ENCODE measurements at regions not wholly inside any gene's neighbourhood (a gene's known extent, or its start where the extent isn't known, plus 50 kb on each side); places are given as distances from the start of the nearest gene placed in this dataset.
"Not testable (repeated sequence)": the region's sequence is repeated elsewhere in the genome, so short reads cannot be mapped to it uniquely, and the experiment has no call there.

DNA sequence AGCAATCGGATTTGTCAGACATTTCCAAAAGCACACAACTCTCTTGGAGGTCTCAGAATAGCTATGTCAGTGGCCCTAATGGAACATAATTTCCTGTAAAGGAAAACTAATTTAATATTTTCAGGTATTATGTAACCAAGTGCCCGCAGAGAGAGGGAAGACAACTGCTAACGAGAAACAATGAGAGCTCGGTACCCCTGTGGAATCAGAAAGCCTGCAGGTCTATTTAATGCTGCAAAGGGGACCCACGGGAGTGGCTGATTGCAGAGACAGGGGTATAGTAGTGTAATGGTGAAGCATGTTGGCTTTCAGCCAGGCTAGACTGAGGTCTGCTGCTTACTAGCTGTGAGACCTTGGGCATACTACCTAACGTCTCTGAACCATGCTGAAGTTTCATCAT lies 508.1 kb upstream of the BRINP1 start:
- no peak overlapping the region for H3K27ac ChIP-seq
- H3K36me3 ChIP-seq: no peaks in the 10 kb centered on the region
- H4K20me1 ChIP-seq: no peaks in the 10 kb centered on the region
- no peaks in the 10 kb centered on the region for H3K9me3 ChIP-seq
- no peak for TF ChIP-seq Cebpa-rat (IDR thresholded peaks at IDR 0.05)
- H3K4me3 ChIP-seq: no peak overlapping the region
- no peak overlapping the region for H3K9ac ChIP-seq
- H3K27me3 ChIP-seq: no peaks in the 10 kb centered on the region
- H3K4me1 ChIP-seq: no peaks in the 10 kb centered on the region
- no peak overlapping the region for H3K4me2 ChIP-seq

DNA sequence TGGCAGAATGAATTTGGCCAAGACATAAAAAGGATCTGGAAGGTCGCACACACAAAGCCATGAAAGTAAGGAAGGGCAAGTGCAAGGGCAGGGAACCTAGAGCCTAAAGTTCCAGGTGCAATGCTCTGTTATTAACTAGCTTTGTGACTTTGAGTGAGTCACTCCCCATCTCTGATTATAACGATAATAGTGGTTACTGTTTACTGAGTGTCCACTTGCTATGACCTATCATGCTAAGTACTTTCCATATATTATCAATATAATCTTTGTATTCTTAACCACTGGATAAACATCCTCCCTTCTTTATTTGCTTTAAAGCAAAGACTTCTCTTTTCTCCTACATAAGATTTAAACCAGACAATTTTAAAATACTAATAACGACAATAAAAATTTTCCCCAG lies 504.6 kb upstream of the BRINP1 start:
- TF ChIP-seq Cebpa-rat (IDR thresholded peaks at IDR 0.05): no peak
- H3K9me3 ChIP-seq: no peaks in the 10 kb centered on the region
- no peak overlapping the region for H3K4me3 ChIP-seq
- no peak overlapping the region for H3K4me2 ChIP-seq
- H3K36me3 ChIP-seq: no peaks in the 10 kb centered on the region
- no peaks in the 10 kb centered on the region for H4K20me1 ChIP-seq
- H3K4me1 ChIP-seq: no peaks in the 10 kb centered on the region
- no peak overlapping the region for H3K9ac ChIP-seq
- H3K27me3 ChIP-seq: no peaks in the 10 kb centered on the region
- H3K27ac ChIP-seq: no peak overlapping the region

DNA sequence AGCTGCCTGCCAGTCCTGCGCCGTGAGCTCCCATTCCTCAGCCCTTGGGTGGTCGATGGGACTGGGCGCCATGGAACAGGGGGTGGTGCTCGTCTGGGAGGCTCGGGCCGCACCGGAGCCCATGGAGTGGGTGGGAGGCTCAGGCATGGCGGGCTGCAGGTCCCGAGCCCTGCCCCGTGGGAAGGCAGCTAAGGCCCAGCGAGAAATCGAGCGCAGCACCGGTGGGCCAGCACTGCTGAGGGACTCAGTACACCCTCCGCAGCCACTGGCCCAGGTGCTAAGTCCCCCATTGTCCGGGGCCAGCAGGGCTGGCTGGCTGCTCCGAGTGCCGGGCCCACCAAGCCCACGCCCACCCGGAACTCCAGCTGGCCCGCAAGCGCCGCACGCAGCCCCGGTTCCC lies 501.0 kb upstream of the BRINP1 start:
- not testable (repeated sequence) for H3K9me3 ChIP-seq, H3K36me3 ChIP-seq, H3K4me2 ChIP-seq, H3K9ac ChIP-seq, H3K4me1 ChIP-seq, H3K4me3 ChIP-seq, H3K27me3 ChIP-seq, H3K27ac ChIP-seq, H4K20me1 ChIP-seq

DNA sequence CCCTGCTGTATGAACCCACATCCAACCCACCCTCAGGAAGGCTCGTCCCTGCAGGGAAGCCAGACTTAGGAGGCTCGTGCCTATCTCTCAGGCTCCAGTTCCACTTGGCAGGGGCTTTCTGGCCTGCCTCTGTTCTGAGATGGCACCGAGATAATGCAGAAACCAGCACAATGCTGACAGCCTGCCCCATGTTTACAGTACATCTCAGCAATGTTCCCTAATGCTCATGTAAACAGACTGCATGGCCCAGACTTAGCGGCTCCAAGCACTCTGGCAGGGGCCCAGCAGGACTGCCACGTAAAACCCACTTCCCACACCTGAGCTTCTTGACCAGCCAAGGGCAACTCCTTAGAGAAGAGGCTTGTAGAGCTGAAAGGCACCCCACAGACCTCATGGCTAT lies 499.5 kb upstream of the BRINP1 start:
- Histone ChIP-seq H3K4me2 (no peak overlapping the region), H3K9me3 (no peaks in the 10 kb centered on the region), H3K36me3 (no peaks in the 10 kb centered on the region), H4K20me1 (no peaks in the 10 kb centered on the region), H3K9ac (no peak overlapping the region), H3K27me3 (no peaks in the 10 kb centered on the region), H3K4me3 (no peak overlapping the region), H3K4me1 (no peaks in the 10 kb centered on the region), H3K27ac (no peak overlapping the region)
- TF ChIP-seq Cebpa-rat (IDR thresholded peaks at IDR 0.05): no peak

DNA sequence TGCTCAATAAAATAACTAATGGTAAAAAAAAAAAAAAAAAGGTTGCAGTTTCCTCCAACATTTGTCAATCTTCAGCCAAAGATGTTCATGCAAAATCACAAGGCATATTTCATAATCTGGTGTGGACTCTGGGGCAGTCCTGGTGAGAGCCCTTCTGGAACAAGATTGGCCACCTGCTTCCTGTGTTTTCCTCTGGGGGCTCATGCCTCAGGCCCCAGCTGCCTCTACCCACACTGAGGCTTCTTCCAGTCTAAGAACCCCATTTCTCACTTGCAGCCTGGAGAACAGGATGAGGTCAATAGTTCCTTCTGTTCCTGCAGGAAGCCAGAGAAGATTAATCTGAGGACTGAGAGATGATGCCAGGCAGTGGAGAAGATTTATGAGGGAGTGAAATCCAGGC lies 492.6 kb upstream of the BRINP1 start:
- peak; percentile 63; the same call in 1 of the 2 replicates for TF ChIP-seq Cebpa-rat (IDR thresholded peaks at IDR 0.05)
- Histone ChIP-seq H3K9ac (no peak overlapping the region; the same call in 1 of the 2 replicates), H3K27ac (peak overlapping the region; percentile 55)

DNA sequence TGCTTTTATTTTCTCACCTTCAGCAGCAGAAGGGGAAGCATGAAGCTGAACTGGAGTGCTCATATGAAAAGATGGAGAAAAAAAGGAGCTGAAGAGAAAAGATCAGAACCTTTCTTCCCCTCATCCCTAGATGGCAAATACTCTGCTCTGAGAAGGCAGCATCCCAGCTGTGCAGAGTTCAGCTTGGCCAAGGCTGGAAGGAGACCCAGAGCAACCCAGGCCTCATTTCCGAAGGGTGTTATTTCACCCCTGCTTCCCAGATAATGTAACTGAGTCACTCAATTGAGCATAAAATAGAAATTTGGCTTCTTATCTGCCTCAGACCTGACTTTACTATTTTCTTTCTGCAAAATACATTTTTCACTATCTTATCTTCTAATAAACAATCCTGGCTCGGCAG lies 489.9 kb upstream of the BRINP1 start:
- H3K4me1 ChIP-seq: peaks cover 21% of the 10 kb centered on the region
- H3K27me3 ChIP-seq: no peaks in the 10 kb centered on the region
- H4K20me1 ChIP-seq: no peaks in the 10 kb centered on the region
- no peak overlapping the region for H3K9ac ChIP-seq
- TF ChIP-seq Cebpa-rat (IDR thresholded peaks at IDR 0.05): no peak
- no peak overlapping the region for H3K27ac ChIP-seq
- no peak overlapping the region for H3K4me2 ChIP-seq
- no peak overlapping the region for H3K4me3 ChIP-seq
- no peaks in the 10 kb centered on the region for H3K36me3 ChIP-seq
- no peaks in the 10 kb centered on the region for H3K9me3 ChIP-seq

More for the DNA sequence above, 492.6 kb upstream of the BRINP1 start:
- H3K36me3 ChIP-seq: no peaks in the 10 kb centered on the region
- H3K4me3 ChIP-seq: no peak overlapping the region
- peak overlapping the region; percentile 60 for H3K4me2 ChIP-seq
- no peaks in the 10 kb centered on the region for H3K27me3 ChIP-seq
- no peaks in the 10 kb centered on the region for H4K20me1 ChIP-seq
- peaks cover 21% of the 10 kb centered on the region for H3K4me1 ChIP-seq
- no peaks in the 10 kb centered on the region for H3K9me3 ChIP-seq

DNA sequence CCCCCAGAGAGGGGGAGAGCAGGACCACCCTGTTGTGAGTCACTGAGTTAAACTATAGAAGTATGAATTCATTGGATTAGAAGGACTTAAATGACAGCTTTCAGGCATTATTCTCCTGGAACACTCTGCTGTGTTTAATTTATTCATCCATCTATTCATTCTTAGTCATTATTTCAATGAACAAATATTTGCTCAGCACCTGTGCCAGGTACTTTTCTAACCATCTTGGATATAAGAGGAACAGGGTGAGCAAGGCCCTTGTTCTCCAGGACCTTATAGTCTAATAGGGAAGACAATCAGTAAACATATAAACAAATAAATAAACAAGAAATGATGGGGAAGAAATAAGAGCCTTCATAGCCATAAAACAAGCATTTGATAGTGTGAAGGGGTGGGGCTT lies 483.9 kb upstream of the BRINP1 start:
- no peak for TF ChIP-seq Cebpa-rat (IDR thresholded peaks at IDR 0.05)
- Histone ChIP-seq H3K4me1 (no peaks in the 10 kb centered on the region), H3K27ac (no peak overlapping the region), H3K4me2 (no peak overlapping the region), H3K27me3 (no peaks in the 10 kb centered on the region), H4K20me1 (no peaks in the 10 kb centered on the region), H3K9me3 (no peaks in the 10 kb centered on the region), H3K9ac (no peak overlapping the region), H3K36me3 (no peaks in the 10 kb centered on the region), H3K4me3 (no peak overlapping the region)

DNA sequence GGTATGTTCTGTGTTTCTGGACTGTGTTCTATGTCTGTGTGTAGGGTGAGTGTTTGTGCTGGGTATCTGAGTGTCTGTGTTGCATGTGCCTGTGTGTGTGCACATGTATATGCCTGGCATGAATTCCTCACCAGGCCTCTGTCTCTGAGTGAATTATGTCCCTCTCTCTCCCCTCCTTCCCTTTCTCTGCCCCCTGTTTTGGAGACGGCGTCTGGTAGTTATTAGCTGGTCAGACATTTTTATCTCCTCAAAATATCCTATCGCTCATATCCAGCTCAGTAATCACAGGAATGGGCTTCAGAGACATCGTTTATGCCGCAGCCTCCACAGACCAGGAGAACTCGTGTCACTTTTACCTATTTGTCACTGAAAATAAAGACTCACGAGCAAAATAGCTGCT lies 483.2 kb upstream of the BRINP1 start:
- H3K4me2 ChIP-seq: no peak overlapping the region
- H3K27ac ChIP-seq: no peak overlapping the region
- no peaks in the 10 kb centered on the region for H4K20me1 ChIP-seq
- no peaks in the 10 kb centered on the region for H3K4me1 ChIP-seq
- H3K9me3 ChIP-seq: no peaks in the 10 kb centered on the region
- no peaks in the 10 kb centered on the region for H3K36me3 ChIP-seq
- no peak overlapping the region for H3K9ac ChIP-seq
- TF ChIP-seq Cebpa-rat (IDR thresholded peaks at IDR 0.05): no peak
- H3K27me3 ChIP-seq: no peaks in the 10 kb centered on the region
- no peak overlapping the region for H3K4me3 ChIP-seq

DNA sequence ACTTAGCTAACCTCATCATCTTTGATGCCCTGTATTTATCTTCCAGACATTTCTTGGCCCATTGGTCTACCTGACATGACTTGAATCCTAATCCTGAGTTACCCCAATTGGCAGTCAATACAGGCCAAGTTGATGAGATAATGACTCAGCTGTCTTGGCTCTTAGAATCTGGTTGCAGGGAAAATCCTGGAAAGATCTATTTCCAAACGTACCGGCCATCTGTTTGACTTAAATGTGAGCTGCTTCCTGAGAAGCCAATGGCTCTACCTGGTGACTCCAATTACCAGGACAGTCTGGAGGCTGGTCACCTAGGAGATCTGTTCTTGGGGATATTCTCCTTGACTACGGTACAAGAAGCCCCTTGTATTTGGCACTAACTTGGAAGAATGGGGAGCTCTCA lies 475.2 kb upstream of the BRINP1 start:
- H4K20me1 ChIP-seq: no peaks in the 10 kb centered on the region
- no peaks in the 10 kb centered on the region for H3K4me1 ChIP-seq
- no peak overlapping the region for H3K27ac ChIP-seq
- H3K27me3 ChIP-seq: no peaks in the 10 kb centered on the region
- H3K4me2 ChIP-seq: no peak overlapping the region
- H3K9ac ChIP-seq: no peak overlapping the region
- no peak overlapping the region for H3K4me3 ChIP-seq
- TF ChIP-seq Cebpa-rat (IDR thresholded peaks at IDR 0.05): no peak
- H3K36me3 ChIP-seq: no peaks in the 10 kb centered on the region
- H3K9me3 ChIP-seq: peaks cover 9% of the 10 kb centered on the region; the same call in 1 of the 2 replicates

DNA sequence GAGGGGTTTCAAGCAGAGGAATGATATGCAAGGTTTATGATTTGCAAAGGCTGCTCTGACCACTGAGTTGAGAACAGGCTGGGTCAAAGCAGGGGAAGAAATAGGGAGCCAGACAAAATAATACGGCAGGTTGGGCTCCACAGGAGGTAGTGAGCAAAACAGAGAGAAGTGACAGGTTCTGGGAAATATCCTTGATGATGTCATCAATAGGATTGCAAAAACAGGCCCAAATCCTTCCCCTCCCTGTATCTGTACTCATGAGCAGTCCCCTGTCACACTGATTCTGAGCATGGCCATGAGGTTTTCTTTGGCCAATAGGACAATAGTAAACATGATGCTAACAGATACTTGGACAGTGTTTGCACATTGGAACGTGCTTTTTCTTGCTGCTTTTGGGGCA lies 471.8 kb upstream of the BRINP1 start:
- Histone ChIP-seq H3K27me3 (no peaks in the 10 kb centered on the region), H3K4me3 (no peak overlapping the region), H3K9me3 (no peaks in the 10 kb centered on the region), H3K4me1 (no peaks in the 10 kb centered on the region), H3K4me2 (no peak overlapping the region), H3K9ac (no peak overlapping the region), H3K27ac (no peak overlapping the region), H4K20me1 (no peaks in the 10 kb centered on the region), H3K36me3 (no peaks in the 10 kb centered on the region)
- TF ChIP-seq Cebpa-rat (IDR thresholded peaks at IDR 0.05): no peak

DNA sequence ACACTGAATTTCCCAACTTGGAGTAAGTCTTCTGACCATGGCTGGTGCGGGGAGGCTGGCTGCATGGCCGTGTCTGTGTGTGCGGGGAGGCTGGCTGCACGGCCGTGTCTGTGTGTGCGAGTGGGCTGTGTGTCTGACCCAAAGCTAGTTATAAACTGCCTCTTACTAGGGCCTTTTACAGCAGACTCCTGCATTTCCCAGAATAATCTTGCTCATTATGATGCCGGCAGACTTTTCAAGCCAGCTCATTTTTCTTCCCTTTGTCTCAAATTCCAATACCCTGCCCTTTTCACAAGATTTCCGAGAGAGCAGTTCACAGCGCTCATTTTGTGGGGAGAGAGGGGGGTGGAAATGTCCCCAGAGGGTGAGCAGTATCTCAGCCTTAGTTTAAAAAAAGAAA lies 470.7 kb upstream of the BRINP1 start:
- no peaks in the 10 kb centered on the region for H4K20me1 ChIP-seq

More for the DNA sequence above, 470.7 kb upstream of the BRINP1 start:
- Histone ChIP-seq H3K4me2 (no peak overlapping the region), H3K4me1 (no peaks in the 10 kb centered on the region), H3K27me3 (no peaks in the 10 kb centered on the region), H3K36me3 (no peaks in the 10 kb centered on the region), H3K4me3 (no peak overlapping the region), H3K27ac (no peak overlapping the region), H3K9me3 (no peaks in the 10 kb centered on the region), H3K9ac (no peak overlapping the region)
- no peak for TF ChIP-seq Cebpa-rat (IDR thresholded peaks at IDR 0.05)
